SK-N-SH (cell line): ENCODE measurements at regions not wholly inside any gene's neighbourhood (a gene's known extent, or its start where the extent isn't known, plus 50 kb on each side); places are given as distances from the start of the nearest gene placed in this dataset.

Experiments used
- CTCF ChIA-PET: fragments of 300-600, 350-600 bp; formaldehyde crosslinking; extraction: SDS; loops from one replicate; lab custom pipeline; 2021; lab: Yijun Ruan, JAX
- POLR2A ChIA-PET: fragments of 350-600 bp; sonication (Branson Sonifier 250); formaldehyde crosslinking; extraction: SDS; loops from one replicate; lab custom pipeline; 2020; ENCODE audit warnings: antibody characterized with exemption, inconsistent platforms; lab: Yijun Ruan, JAX
- DNase-seq: peaks from one replicate; pipeline ENCODE4 v3.0.0; 2012
- H2AFZ ChIP-seq: fragments of 200-600 bp; sonication (generic); 2 replicates; pipeline ENCODE4 v1.8.1; 2016; ENCODE audit warnings: antibody characterized with exemption, mild to moderate bottlenecking, low read depth
- H3F3A ChIP-seq: fragments of 200-600 bp; sonication (generic); replicated peaks from 2 replicates; pipeline ENCODE3; 2016; ENCODE audit warnings: antibody characterized with exemption, mild to moderate bottlenecking; ENCODE audit not compliant: insufficient read depth
- H3K27ac ChIP-seq, 2 experiments: fragments of 200-500 bp in 1 of 2; fragments of 200-600 bp in 1 of 2; sonication (Bioruptor generic) in 1 of 2; sonication (generic), shearing (Covaris generic) in 1 of 2; 2 replicates each; pipeline versions ENCODE4 v1.5.1 to v1.6.1; 2014 to 2016; ENCODE audit warnings: low read depth in 2 of 2, inconsistent platforms in 1 of 2, low read length in 1 of 2, mild to moderate bottlenecking in 1 of 2, mixed read lengths in 1 of 2
- H3K27me3 ChIP-seq: fragments of 200-600 bp; sonication (generic), shearing (Covaris generic); 2 replicates; pipeline ENCODE4 v1.6.1; 2016; ENCODE audit warnings: mixed run types; ENCODE audit not compliant: insufficient read depth
- H3K36me3 ChIP-seq, 2 experiments: fragments of 200-500 bp in 1 of 2; fragments of 200-600 bp in 1 of 2; sonication (Bioruptor generic) in 1 of 2; sonication (generic) in 1 of 2; replicated peaks in 1 of 2; 2 replicates each; pipeline versions ENCODE3 to v1.5.1; 2014 to 2016; ENCODE audit warnings: low read length in 1 of 2, mild to moderate bottlenecking in 1 of 2; ENCODE audit not compliant: insufficient read depth in 2 of 2, control insufficient read depth in 1 of 2
- H3K4me1 ChIP-seq, 2 experiments: fragments of 200-500 bp in 1 of 2; fragments of 200-600 bp in 1 of 2; sonication (Bioruptor generic) in 1 of 2; sonication (generic), shearing (Covaris generic) in 1 of 2; 2 replicates each; pipeline versions ENCODE4 v1.5.1 to v1.6.1; 2014 to 2016; ENCODE audit warnings: low read depth in 1 of 2, low read length in 1 of 2, mixed run types in 1 of 2; ENCODE audit not compliant: insufficient read depth in 2 of 2, control insufficient read depth in 1 of 2
- H3K4me2 ChIP-seq: fragments of 200-600 bp; sonication (generic), shearing (Covaris generic); 2 replicates; pipeline ENCODE4 v1.6.1; 2017; ENCODE audit warnings: mixed run types
- H3K4me3 ChIP-seq, 2 experiments: fragments of 200-500 bp in 1 of 2; fragments of 200-600 bp in 1 of 2; sonication (Bioruptor generic) in 1 of 2; sonication (generic), shearing (Covaris generic) in 1 of 2; 2 replicates each; pipeline versions ENCODE4 v1.5.1 to v1.8.1; 2014 to 2016; ENCODE audit warnings: low read depth in 2 of 2, inconsistent platforms in 1 of 2, low read length in 1 of 2, mild to moderate bottlenecking in 1 of 2, mixed read lengths in 1 of 2, moderate library complexity in 1 of 2
- H3K79me2 ChIP-seq: fragments of 200-600 bp; sonication (generic); 2 replicates; pipeline ENCODE4 v1.8.1; 2017; ENCODE audit warnings: mild to moderate bottlenecking; ENCODE audit not compliant: insufficient read depth
- H3K9ac ChIP-seq: fragments of 200-600 bp; sonication (generic); 2 replicates; pipeline ENCODE4 v1.6.1; 2017; ENCODE audit warnings: mixed run types
- H3K9me2 ChIP-seq: fragments of 200-600 bp; sonication (generic); 2 replicates; pipeline ENCODE4 v1.6.1; 2017; ENCODE audit warnings: mixed run types
- H3K9me3 ChIP-seq: fragments of 200-600 bp; sonication (generic); 2 replicates; pipeline ENCODE4 v1.6.1; 2017; ENCODE audit warnings: mixed run types, mild to moderate bottlenecking, moderate library complexity
- H4K20me1 ChIP-seq: fragments of 200-600 bp; sonication (generic); 2 replicates; pipeline ENCODE4 v1.6.1; 2017; ENCODE audit warnings: mild to moderate bottlenecking, mixed run types; ENCODE audit not compliant: insufficient read depth
- ELF1 ChIP-seq: IDR thresholded peaks from 2 replicates; pipeline ENCODE4 v1.4.0; 2012
- EP300 ChIP-seq, 2 experiments: IDR thresholded peaks; 2 replicates each; pipeline versions ENCODE4 v1.4.0 to v1.6.1; 2012; ENCODE audit warnings: borderline replicate concordance in 1 of 2, low read depth in 1 of 2, low read length in 1 of 2
- FOSL2 ChIP-seq: IDR thresholded peaks from 2 replicates; pipeline ENCODE4 v1.4.0; 2012; ENCODE audit warnings: low read depth, mild to moderate bottlenecking, moderate library complexity, borderline replicate concordance
- FOXM1 ChIP-seq: IDR thresholded peaks from 2 replicates; pipeline ENCODE4 v1.4.0; 2012; ENCODE audit warnings: low read depth, mild to moderate bottlenecking
- GATA2 ChIP-seq: sonication (generic); formaldehyde crosslinking; IDR thresholded peaks from 2 replicates; pipeline ENCODE4 v1.5.0; 2020; ENCODE audit warnings: mild to moderate bottlenecking, missing genetic modification reagents
- NRF1 ChIP-seq: IDR thresholded peaks from 2 replicates; pipeline ENCODE4 v1.6.1; 2012; ENCODE audit warnings: low read depth, mild to moderate bottlenecking, low read length
- POLR2AphosphoS5 ChIP-seq: IDR thresholded peaks from 2 replicates; pipeline ENCODE4 v1.6.1; 2012; ENCODE audit warnings: low read depth, low read length
- RXRA ChIP-seq: IDR thresholded peaks from 2 replicates; pipeline ENCODE4 v1.4.0; 2012; ENCODE audit warnings: low read depth, mild to moderate bottlenecking, borderline replicate concordance
- SIN3A ChIP-seq: IDR thresholded peaks from 2 replicates; pipeline ENCODE4 v1.6.1; 2012; ENCODE audit warnings: low read depth, mild to moderate bottlenecking, low read length, moderate library complexity, borderline replicate concordance
- SMC3 ChIP-seq: IDR thresholded peaks from 2 replicates; pipeline ENCODE4 v1.6.1; 2012; ENCODE audit warnings: low read depth, low read length, improper control_type of control experiment
- WGBS: methylation state at CpG from one replicate; pipeline ENCODE4 v1.1.6; 2017; ENCODE audit warnings: low lambda C conversion rate; 5-methylcytosine and 5-hydroxymethylcytosine counted together
- TF ChIP-seq, protein P1 (sequence below): fragments of 150-350 bp; IDR thresholded peaks from 2 replicates; pipeline ENCODE4 v1.6.1; 2017; ENCODE audit warnings: antibody characterized with exemption, low read length, low read depth, borderline replicate concordance
- TF ChIP-seq, protein P2 (sequence below): IDR thresholded peaks from 2 replicates; pipeline ENCODE4 v1.4.0; 2012; ENCODE audit warnings: low read depth, borderline replicate concordance
- TF ChIP-seq, protein P3 (sequence below): IDR thresholded peaks from 2 replicates; pipeline ENCODE4 v1.6.1; 2012; ENCODE audit warnings: mild to moderate bottlenecking, low read depth, low read length, moderate library complexity
- TF ChIP-seq, protein P4 (sequence below): IDR thresholded peaks from 2 replicates; pipeline ENCODE4; 2012

DNA sequence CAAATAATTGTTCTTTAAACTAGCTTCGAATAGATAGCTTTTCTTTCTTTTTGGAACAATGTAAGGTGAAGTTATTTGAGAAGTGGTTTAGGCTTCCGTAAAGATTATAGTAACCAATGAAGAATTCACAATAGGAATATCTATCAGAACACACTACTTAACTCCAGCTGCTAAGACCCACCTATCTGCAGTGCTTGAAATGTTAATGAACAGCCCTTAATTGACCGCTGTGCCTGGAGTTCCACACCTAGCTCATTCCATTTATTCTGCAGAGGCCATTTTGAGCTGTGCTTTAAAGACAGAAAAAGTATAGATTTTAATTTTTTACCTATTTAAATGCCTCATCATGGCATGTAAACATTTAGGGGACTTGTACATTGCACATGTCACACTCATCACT, 83.3 kb upstream of the APCDD1 start (continued):
- TF ChIP-seq, protein P1, sequence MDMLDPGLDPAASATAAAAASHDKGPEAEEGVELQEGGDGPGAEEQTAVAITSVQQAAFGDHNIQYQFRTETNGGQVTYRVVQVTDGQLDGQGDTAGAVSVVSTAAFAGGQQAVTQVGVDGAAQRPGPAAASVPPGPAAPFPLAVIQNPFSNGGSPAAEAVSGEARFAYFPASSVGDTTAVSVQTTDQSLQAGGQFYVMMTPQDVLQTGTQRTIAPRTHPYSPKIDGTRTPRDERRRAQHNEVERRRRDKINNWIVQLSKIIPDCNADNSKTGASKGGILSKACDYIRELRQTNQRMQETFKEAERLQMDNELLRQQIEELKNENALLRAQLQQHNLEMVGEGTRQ = no peak
- TF ChIP-seq, protein P2, sequence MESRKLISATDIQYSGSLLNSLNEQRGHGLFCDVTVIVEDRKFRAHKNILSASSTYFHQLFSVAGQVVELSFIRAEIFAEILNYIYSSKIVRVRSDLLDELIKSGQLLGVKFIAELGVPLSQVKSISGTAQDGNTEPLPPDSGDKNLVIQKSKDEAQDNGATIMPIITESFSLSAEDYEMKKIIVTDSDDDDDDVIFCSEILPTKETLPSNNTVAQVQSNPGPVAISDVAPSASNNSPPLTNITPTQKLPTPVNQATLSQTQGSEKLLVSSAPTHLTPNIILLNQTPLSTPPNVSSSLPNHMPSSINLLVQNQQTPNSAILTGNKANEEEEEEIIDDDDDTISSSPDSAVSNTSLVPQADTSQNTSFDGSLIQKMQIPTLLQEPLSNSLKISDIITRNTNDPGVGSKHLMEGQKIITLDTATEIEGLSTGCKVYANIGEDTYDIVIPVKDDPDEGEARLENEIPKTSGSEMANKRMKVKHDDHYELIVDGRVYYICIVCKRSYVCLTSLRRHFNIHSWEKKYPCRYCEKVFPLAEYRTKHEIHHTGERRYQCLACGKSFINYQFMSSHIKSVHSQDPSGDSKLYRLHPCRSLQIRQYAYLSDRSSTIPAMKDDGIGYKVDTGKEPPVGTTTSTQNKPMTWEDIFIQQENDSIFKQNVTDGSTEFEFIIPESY = no peak
- TF ChIP-seq POLR2AphosphoS5 = no peak

DNA sequence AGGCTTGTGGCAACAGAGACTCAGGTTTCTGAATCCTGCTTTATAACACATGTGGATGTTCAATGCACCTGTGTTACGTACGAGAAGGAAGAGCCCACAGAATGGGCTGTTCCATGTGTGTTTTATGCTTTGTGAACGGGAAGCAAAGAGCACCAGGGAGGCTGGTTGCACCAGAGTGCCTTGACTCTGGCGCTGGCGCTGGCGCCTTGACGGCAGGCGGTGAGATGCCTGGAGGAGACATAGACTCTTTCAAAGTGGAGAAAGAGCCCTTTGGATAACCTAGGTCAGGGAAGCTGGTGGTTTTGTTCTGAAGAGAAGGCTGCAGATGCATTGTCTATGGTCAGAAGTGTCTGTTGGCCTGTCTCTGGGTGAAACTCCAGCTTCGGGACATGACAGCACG, 80.2 kb upstream of the APCDD1 start:
- Histone ChIP-seq H3K4me1 (peaks cover 0 to 14% of the 10 kb centered on the region in 2 experiments; a peak in 1 of 4 replicates), H3K9me3 (no peaks in the 10 kb centered on the region), H3K9ac (no peak overlapping the region), H2AFZ (no peak overlapping the region), H3K79me2 (no peaks in the 10 kb centered on the region), H3F3A (no peaks in the 10 kb centered on the region), H3K4me3 (no peak overlapping the region), H3K9me2 (no peaks in the 10 kb centered on the region), H3K27me3 (no peaks in the 10 kb centered on the region; the same call in 1 of the 2 replicates), H3K4me2 (no peak overlapping the region), H4K20me1 (no peaks in the 10 kb centered on the region), H3K36me3 (no peaks in the 10 kb centered on the region), H3K27ac (no peak overlapping the region)
- no peak for DNase-seq
- ChIA-PET POLR2A (no interaction called here), CTCF (no interaction called here)
- TF ChIP-seq EP300 (IDR thresholded peaks at IDR 0.05; ENCODE audit: borderline replicate concordance in 1 of 2, low read depth in 1 of 2, low read length in 1 of 2) (no peak), GATA2 (CRISPR knock-in tag) (no peak), ELF1 (no peak), FOXM1 (no peak), NRF1 (no peak), SIN3A (no peak), RXRA (no peak), FOSL2 (no peak), SMC3 (no peak)
- TF ChIP-seq, protein P3, sequence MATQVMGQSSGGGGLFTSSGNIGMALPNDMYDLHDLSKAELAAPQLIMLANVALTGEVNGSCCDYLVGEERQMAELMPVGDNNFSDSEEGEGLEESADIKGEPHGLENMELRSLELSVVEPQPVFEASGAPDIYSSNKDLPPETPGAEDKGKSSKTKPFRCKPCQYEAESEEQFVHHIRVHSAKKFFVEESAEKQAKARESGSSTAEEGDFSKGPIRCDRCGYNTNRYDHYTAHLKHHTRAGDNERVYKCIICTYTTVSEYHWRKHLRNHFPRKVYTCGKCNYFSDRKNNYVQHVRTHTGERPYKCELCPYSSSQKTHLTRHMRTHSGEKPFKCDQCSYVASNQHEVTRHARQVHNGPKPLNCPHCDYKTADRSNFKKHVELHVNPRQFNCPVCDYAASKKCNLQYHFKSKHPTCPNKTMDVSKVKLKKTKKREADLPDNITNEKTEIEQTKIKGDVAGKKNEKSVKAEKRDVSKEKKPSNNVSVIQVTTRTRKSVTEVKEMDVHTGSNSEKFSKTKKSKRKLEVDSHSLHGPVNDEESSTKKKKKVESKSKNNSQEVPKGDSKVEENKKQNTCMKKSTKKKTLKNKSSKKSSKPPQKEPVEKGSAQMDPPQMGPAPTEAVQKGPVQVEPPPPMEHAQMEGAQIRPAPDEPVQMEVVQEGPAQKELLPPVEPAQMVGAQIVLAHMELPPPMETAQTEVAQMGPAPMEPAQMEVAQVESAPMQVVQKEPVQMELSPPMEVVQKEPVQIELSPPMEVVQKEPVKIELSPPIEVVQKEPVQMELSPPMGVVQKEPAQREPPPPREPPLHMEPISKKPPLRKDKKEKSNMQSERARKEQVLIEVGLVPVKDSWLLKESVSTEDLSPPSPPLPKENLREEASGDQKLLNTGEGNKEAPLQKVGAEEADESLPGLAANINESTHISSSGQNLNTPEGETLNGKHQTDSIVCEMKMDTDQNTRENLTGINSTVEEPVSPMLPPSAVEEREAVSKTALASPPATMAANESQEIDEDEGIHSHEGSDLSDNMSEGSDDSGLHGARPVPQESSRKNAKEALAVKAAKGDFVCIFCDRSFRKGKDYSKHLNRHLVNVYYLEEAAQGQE = no peak
- TF ChIP-seq, protein P4, sequence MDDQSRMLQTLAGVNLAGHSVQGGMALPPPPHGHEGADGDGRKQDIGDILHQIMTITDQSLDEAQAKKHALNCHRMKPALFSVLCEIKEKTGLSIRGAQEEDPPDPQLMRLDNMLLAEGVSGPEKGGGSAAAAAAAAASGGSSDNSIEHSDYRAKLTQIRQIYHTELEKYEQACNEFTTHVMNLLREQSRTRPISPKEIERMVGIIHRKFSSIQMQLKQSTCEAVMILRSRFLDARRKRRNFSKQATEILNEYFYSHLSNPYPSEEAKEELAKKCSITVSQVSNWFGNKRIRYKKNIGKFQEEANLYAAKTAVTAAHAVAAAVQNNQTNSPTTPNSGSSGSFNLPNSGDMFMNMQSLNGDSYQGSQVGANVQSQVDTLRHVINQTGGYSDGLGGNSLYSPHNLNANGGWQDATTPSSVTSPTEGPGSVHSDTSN = no peak
- TF ChIP-seq, protein P1 = no peak
- TF ChIP-seq, protein P2 = no peak
- 63% methylated on average over 9 of the region's 10 CpGs for WGBS
